B cell (primary cell): ENCODE measurements at regions not wholly inside any gene's neighbourhood (a gene's known extent, or its start where the extent isn't known, plus 50 kb on each side); places are given as distances from the start of the nearest gene placed in this dataset.

Source experiments
- ATAC-seq: fragments of 200-7000 bp; cut with Tn5 transposase; one replicate; pipeline ENCODE4 v1.10.0; 2021; ENCODE audit warnings: low read depth, mild to moderate bottlenecking, moderate number of reproducible peaks, moderate library complexity
- CTCF ChIA-PET: fragments of 350-600 bp; sonication (Branson Sonifier 250); formaldehyde crosslinking; loops from one replicate; lab custom pipeline; 2021; ENCODE audit warnings: antibody characterized with exemption, inconsistent platforms; lab: Charles Lee
- POLR2A ChIA-PET: fragments of 350-600 bp; sonication (Branson Sonifier 250); formaldehyde crosslinking; loops from one replicate; lab custom pipeline; 2021; ENCODE audit warnings: antibody characterized with exemption; lab: Charles Lee
- DNase-seq: peaks from one replicate; pipeline ENCODE4 v3.0.0; 2013
- H2AFZ ChIP-seq: 2 replicates; pipeline ENCODE4 v1.6.1; 2012; ENCODE audit warnings: mild to moderate bottlenecking, low read depth, low read length; ENCODE audit not compliant: insufficient read depth, poor library complexity, severe bottlenecking
- H3K27ac ChIP-seq, 2 donors: 1 replicate in 1 of 2; 2 replicates in 1 of 2; pipeline ENCODE4 v1.5.1; 2012 to 2013; ENCODE audit warnings: low read length in 2 of 2, mild to moderate bottlenecking in 2 of 2, moderate library complexity in 1 of 2
- H3K27me3 ChIP-seq, 4 experiments: fragments of 200-600 bp in 1 of 4; sonication (generic) in 1 of 4; replicated peaks in 1 of 4; 1 replicate in 2 of 4; 2 replicates in 2 of 4; pipeline versions ENCODE4 v1.6.1 to v1.7.0; 2013 to 2016; ENCODE audit warnings: low read length in 3 of 4, mild to moderate bottlenecking in 2 of 4, mixed read lengths in 1 of 4, moderate library complexity in 1 of 4; ENCODE audit not compliant: insufficient read depth in 4 of 4, control insufficient read depth in 3 of 4; ENCODE audit errors: control extremely low read depth in 1 of 4
- H3K36me3 ChIP-seq, 2 experiments: replicated peaks in 1 of 2; 1 replicate in 1 of 2; 2 replicates in 1 of 2; pipeline versions ENCODE4 v1.6.1 to v1.7.1; 2013; ENCODE audit warnings: low read length in 1 of 2; ENCODE audit not compliant: insufficient read depth in 2 of 2, control insufficient read depth in 1 of 2; ENCODE audit errors: control extremely low read depth in 1 of 2, extremely low read depth in 1 of 2
- H3K4me1 ChIP-seq, 2 donors: fragments of 200-600 bp in 1 of 2; sonication (generic) in 1 of 2; 1 replicate in 1 of 2; 2 replicates in 1 of 2; pipeline versions ENCODE4 v1.5.1 to v1.6.1; 2013 to 2017; ENCODE audit warnings: low read length in 2 of 2; ENCODE audit not compliant: control insufficient read depth in 2 of 2, insufficient read depth in 2 of 2
- H3K4me2 ChIP-seq: replicated peaks from 2 replicates; pipeline ENCODE3; 2012; ENCODE audit warnings: mild to moderate bottlenecking, low read depth, low read length; ENCODE audit not compliant: poor library complexity, severe bottlenecking
- H3K4me3 ChIP-seq, 5 experiments: fragments of 200-600 bp in 1 of 5; sonication (generic) in 1 of 5; 1 replicate in 3 of 5; 2 replicates in 2 of 5; pipeline versions ENCODE4 v1.5.1 to v1.7.0; 2011 to 2016; ENCODE audit warnings: low read length in 4 of 5, mild to moderate bottlenecking in 4 of 5, low read depth in 2 of 5, control low read depth in 1 of 5, moderate library complexity in 1 of 5; ENCODE audit not compliant: insufficient read depth in 1 of 5; ENCODE audit errors: control extremely low read depth in 1 of 5, extremely low read depth in 1 of 5
- H3K79me2 ChIP-seq: fragments of 200-600 bp; sonication (generic); one replicate; pipeline ENCODE4 v1.6.0; 2016; ENCODE audit warnings: low read length; ENCODE audit not compliant: control insufficient read depth, insufficient read depth
- H3K9ac ChIP-seq: fragments of 200-600 bp; sonication (generic); 2 replicates; pipeline ENCODE4 v1.6.1; 2017; ENCODE audit warnings: mild to moderate bottlenecking, low read length, moderate library complexity
- H3K9me3 ChIP-seq, 3 donors: one replicate each; pipeline versions ENCODE4 v1.6.1 to v1.7.1; 2013; ENCODE audit warnings: low read length in 2 of 3; ENCODE audit not compliant: control insufficient read depth in 2 of 3, insufficient read depth in 1 of 3; ENCODE audit errors: control extremely low read depth in 1 of 3
- H4K20me1 ChIP-seq: 2 replicates; pipeline ENCODE4 v1.6.0; 2012; ENCODE audit warnings: mild to moderate bottlenecking, low read length; ENCODE audit not compliant: insufficient read depth, control insufficient read depth, poor library complexity, severe bottlenecking
- H3K27ac Mint-ChIP-seq: one replicate; pipeline ENCODE4 v1.8.0; 2021; ENCODE audit warnings: mixed read lengths
- H3K27me3 Mint-ChIP-seq: one replicate; pipeline ENCODE4 v1.8.0; 2021; ENCODE audit warnings: mixed read lengths
- H3K4me1 Mint-ChIP-seq: one replicate; pipeline ENCODE4 v1.8.0; 2021; ENCODE audit warnings: mixed read lengths
- H3K4me3 Mint-ChIP-seq: one replicate; pipeline ENCODE4 v1.8.0; 2021; ENCODE audit warnings: mixed read lengths
- H3K9me3 Mint-ChIP-seq: one replicate; pipeline ENCODE4 v1.8.0; 2022; ENCODE audit warnings: mixed read lengths; ENCODE audit not compliant: insufficient read depth
- EZH2 ChIP-seq: IDR thresholded peaks from 2 replicates; pipeline ENCODE4 v1.6.1; 2012; ENCODE audit warnings: borderline replicate concordance, low read depth, mild to moderate bottlenecking, moderate library complexity, low read length; ENCODE audit not compliant: insufficient read depth, poor library complexity, severe bottlenecking
- WGBS: methylation state at CpG from one replicate; pipeline ENCODE4 v1.1.5; 2013; ENCODE audit warnings: missing lambda C conversion rate; ENCODE audit not compliant: insufficient coverage; 5-methylcytosine and 5-hydroxymethylcytosine counted together
- intact Hi-C: fragments of 100-400 bp; cut with micrococcal nuclease; formaldehyde crosslinking; loops from one replicate; pipeline ENCODE4 v1.10.0; 2022
- TF ChIP-seq, protein P1 (sequence below): fragments of 200-600 bp; IDR thresholded peaks from one replicate; pipeline ENCODE4 v1.8.0; 2022; ENCODE audit warnings: antibody characterized with exemption, mild to moderate bottlenecking

DNA sequence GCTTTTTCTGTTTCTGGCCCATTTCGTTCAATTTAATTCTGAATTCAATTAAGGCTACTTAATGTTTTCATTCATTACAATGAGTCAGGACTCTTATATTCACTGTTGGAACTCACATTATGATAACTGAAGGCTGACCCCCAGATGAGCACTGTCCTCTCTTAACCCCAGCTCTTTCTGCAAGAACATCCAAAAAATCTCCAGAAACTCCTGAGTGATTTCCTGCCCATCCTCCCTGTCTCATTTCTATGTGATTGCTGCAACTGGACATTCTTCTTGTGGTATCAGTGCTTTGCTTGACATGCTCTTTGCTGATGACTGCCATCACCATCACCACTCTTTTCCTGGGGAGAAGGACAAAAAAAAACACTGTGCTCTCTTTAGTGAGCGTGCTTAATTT lies 240.3 kb downstream of the SPRY2 start:
- Mint-ChIP-seq H3K4me1 (no peaks in the 10 kb centered on the region), H3K4me3 (no peak overlapping the region), H3K27ac (no peak overlapping the region), H3K9me3 (no peaks in the 10 kb centered on the region), H3K27me3 (no peaks in the 10 kb centered on the region)
- intact Hi-C loops, result no loop called here
- no peak overlapping the region for H3K4me2 ChIP-seq
- H4K20me1 ChIP-seq, result no peaks in the 10 kb centered on the region
- no peak for TF ChIP-seq EZH2
- TF ChIP-seq, protein P1, sequence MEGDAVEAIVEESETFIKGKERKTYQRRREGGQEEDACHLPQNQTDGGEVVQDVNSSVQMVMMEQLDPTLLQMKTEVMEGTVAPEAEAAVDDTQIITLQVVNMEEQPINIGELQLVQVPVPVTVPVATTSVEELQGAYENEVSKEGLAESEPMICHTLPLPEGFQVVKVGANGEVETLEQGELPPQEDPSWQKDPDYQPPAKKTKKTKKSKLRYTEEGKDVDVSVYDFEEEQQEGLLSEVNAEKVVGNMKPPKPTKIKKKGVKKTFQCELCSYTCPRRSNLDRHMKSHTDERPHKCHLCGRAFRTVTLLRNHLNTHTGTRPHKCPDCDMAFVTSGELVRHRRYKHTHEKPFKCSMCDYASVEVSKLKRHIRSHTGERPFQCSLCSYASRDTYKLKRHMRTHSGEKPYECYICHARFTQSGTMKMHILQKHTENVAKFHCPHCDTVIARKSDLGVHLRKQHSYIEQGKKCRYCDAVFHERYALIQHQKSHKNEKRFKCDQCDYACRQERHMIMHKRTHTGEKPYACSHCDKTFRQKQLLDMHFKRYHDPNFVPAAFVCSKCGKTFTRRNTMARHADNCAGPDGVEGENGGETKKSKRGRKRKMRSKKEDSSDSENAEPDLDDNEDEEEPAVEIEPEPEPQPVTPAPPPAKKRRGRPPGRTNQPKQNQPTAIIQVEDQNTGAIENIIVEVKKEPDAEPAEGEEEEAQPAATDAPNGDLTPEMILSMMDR, result no peak
- H3K9me3 ChIP-seq, result no peaks in the 10 kb centered on the region
- ChIA-PET POLR2A (no interaction called here), CTCF (no interaction called here)
- no peak overlapping the region for H3K9ac ChIP-seq
- no peaks in the 10 kb centered on the region for H3K79me2 ChIP-seq
- H3K4me3 ChIP-seq, result no peak overlapping the region
- H2AFZ ChIP-seq, result no peak overlapping the region
- no peak overlapping the region for H3K27ac ChIP-seq
- H3K4me1 ChIP-seq, result no peaks in the 10 kb centered on the region
- WGBS, result no CpG with 5 or more reads among the region's 2 CpGs
- DNase-seq (no peak), ATAC-seq (no peak)
- no peaks in the 10 kb centered on the region for H3K27me3 ChIP-seq
- H3K36me3 ChIP-seq, result no peaks in the 10 kb centered on the region

DNA sequence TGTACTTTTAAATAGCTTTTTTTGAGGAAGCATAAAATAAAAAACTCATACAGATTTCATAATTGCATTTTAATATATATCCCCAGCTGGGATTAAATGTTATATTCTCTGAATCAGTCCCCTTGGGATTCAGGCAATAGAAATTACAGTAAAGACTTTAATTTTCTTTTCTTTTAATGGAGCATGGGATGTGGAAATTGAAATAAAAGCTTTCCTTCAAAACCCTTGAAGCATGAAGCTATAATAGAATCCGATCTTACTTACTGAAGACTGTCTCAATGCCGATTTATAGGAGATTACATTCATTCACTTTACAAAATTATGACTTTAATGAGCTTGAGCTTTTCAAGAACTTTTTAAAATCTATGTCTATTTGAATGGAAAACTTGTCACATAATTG lies 243.4 kb downstream of the SPRY2 start:
- Histone ChIP-seq H3K9ac (no peak overlapping the region), H3K9me3 (peaks cover 0 to 7% (median 0%) of the 10 kb centered on the region in 3 donors), H3K4me1 (no peaks in the 10 kb centered on the region), H3K4me2 (no peak overlapping the region), H2AFZ (no peak overlapping the region), H3K4me3 (no peak overlapping the region), H3K36me3 (no peaks in the 10 kb centered on the region), H3K27me3 (no peaks in the 10 kb centered on the region), H4K20me1 (no peaks in the 10 kb centered on the region), H3K79me2 (no peaks in the 10 kb centered on the region), H3K27ac (no peak overlapping the region)
- POLR2A ChIA-PET, result no interaction called here
- H3K27ac Mint-ChIP-seq, result no peak overlapping the region
- intact Hi-C loops, result no loop called here
- no CpG with 5 or more reads among the region's 2 CpGs for WGBS
- no peaks in the 10 kb centered on the region for H3K9me3 Mint-ChIP-seq
- no peak overlapping the region for H3K4me3 Mint-ChIP-seq
- DNase-seq, result no peak
- no peak for ATAC-seq
- no peaks in the 10 kb centered on the region for H3K27me3 Mint-ChIP-seq
- TF ChIP-seq EZH2, result no peak
- TF ChIP-seq, protein P1, result no peak
- no peaks in the 10 kb centered on the region for H3K4me1 Mint-ChIP-seq
- CTCF ChIA-PET, result no interaction called here
